Body of pancreas (tissue), 4 donors: ENCODE measurements at regions not wholly inside any gene's neighbourhood (a gene's known extent, or its start where the extent isn't known, plus 50 kb on each side); places are given as distances from the start of the nearest gene placed in this dataset.

Source experiments
- POLR2A ChIP-seq, 3 donors: fragments of 450-650 bp; IDR thresholded peaks; one replicate each; pipeline ENCODE4 v1.6.1; 2016; ENCODE audit warnings: antibody characterized with exemption in 3 of 3, mild to moderate bottlenecking in 2 of 3
- TF ChIP-seq, protein P1 (sequence below), 7 experiments: fragments of 450-650 bp in 4 of 7; fragments of 200-600 bp in 3 of 7; sonication (generic) in 3 of 7; IDR thresholded peaks; one replicate each; pipeline ENCODE4 v1.5.1; 2016 to 2019; ENCODE audit warnings: antibody characterized with exemption in 7 of 7

- TF ChIP-seq, protein P1, sequence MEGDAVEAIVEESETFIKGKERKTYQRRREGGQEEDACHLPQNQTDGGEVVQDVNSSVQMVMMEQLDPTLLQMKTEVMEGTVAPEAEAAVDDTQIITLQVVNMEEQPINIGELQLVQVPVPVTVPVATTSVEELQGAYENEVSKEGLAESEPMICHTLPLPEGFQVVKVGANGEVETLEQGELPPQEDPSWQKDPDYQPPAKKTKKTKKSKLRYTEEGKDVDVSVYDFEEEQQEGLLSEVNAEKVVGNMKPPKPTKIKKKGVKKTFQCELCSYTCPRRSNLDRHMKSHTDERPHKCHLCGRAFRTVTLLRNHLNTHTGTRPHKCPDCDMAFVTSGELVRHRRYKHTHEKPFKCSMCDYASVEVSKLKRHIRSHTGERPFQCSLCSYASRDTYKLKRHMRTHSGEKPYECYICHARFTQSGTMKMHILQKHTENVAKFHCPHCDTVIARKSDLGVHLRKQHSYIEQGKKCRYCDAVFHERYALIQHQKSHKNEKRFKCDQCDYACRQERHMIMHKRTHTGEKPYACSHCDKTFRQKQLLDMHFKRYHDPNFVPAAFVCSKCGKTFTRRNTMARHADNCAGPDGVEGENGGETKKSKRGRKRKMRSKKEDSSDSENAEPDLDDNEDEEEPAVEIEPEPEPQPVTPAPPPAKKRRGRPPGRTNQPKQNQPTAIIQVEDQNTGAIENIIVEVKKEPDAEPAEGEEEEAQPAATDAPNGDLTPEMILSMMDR (IDR thresholded peaks at IDR 0.05) = no peak
- no peak for TF ChIP-seq POLR2A (IDR thresholded peaks at IDR 0.05)
These were observed 1041.2 kb upstream of the INTU start for GRCh38 chr4:126591583-126591982.
